GM23338 (cell line): ENCODE measurements at regions not wholly inside any gene's neighbourhood (a gene's known extent, or its start where the extent isn't known, plus 50 kb on each side); places are given as distances from the start of the nearest gene placed in this dataset.

Experiments
- ATAC-seq: fragments of 200-7000 bp; cut with Tn5 transposase; 3 replicates; pipeline ENCODE4 v1.9.1; 2020
- DNase-seq: peaks from one replicate; pipeline ENCODE4 v3.0.0-alpha.2; 2015; ENCODE audit warnings: low spot score
- H2AFZ ChIP-seq: fragments of 200-600 bp; sonication (generic); 2 replicates; pipeline ENCODE4 v1.8.0; 2016; ENCODE audit warnings: antibody characterized with exemption, mild to moderate bottlenecking, moderate library complexity
- H3F3A ChIP-seq: fragments of 200-600 bp; sonication (generic); replicated peaks from 2 replicates; pipeline ENCODE4 v1.8.0; 2017; ENCODE audit warnings: antibody characterized with exemption, mixed run types, low read depth
- H3K27ac ChIP-seq: fragments of 200-600 bp; sonication (generic); 2 replicates; pipeline ENCODE4 v1.6.1; 2016; ENCODE audit warnings: low read depth
- H3K27me3 ChIP-seq: fragments of 200-600 bp; sonication (generic); 2 replicates; pipeline ENCODE4 v1.8.0; 2016; ENCODE audit warnings: mild to moderate bottlenecking, mixed run types, moderate library complexity; ENCODE audit not compliant: insufficient read depth
- H3K36me3 ChIP-seq: fragments of 200-600 bp; sonication (generic); 2 replicates; pipeline ENCODE4 v1.8.0; 2016; ENCODE audit warnings: mild to moderate bottlenecking; ENCODE audit not compliant: insufficient read depth
- H3K4me1 ChIP-seq: fragments of 200-600 bp; sonication (generic); 2 replicates; pipeline ENCODE4 v1.8.0; 2016; ENCODE audit warnings: mild to moderate bottlenecking, moderate library complexity; ENCODE audit not compliant: insufficient read depth
- H3K4me2 ChIP-seq: fragments of 200-600 bp; sonication (generic); 2 replicates; pipeline ENCODE4 v1.7.1; 2017; ENCODE audit warnings: mixed run types
- H3K4me3 ChIP-seq: fragments of 200-600 bp; sonication (generic); 2 replicates; pipeline ENCODE4 v1.6.1; 2016; ENCODE audit warnings: mixed run types
- H3K79me2 ChIP-seq: fragments of 200-600 bp; sonication (generic); replicated peaks from 2 replicates; pipeline ENCODE4 v1.8.0; 2017; ENCODE audit warnings: mild to moderate bottlenecking; ENCODE audit not compliant: insufficient read depth
- H3K9me2 ChIP-seq: fragments of 200-600 bp; sonication (generic); 2 replicates; pipeline ENCODE4 v1.8.0; 2017; ENCODE audit not compliant: insufficient read depth
- H4K20me1 ChIP-seq: fragments of 200-600 bp; sonication (generic); replicated peaks from 2 replicates; pipeline ENCODE4 v1.8.0; 2017; ENCODE audit warnings: mild to moderate bottlenecking; ENCODE audit not compliant: insufficient read depth
- H3K27ac Mint-ChIP-seq: 2 replicates; pipeline ENCODE4 v1.8.0; 2020; ENCODE audit warnings: inconsistent platforms, mild to moderate bottlenecking, moderate library complexity, mixed read lengths
- H3K27me3 Mint-ChIP-seq: 3 replicates; pipeline ENCODE4 v1.8.0; 2022; ENCODE audit warnings: low read depth, mild to moderate bottlenecking, moderate library complexity, mixed read lengths, inconsistent platforms; ENCODE audit not compliant: insufficient read depth, poor library complexity
- H3K36me3 Mint-ChIP-seq: 3 replicates; pipeline ENCODE4 v1.8.0; 2021; ENCODE audit warnings: low read depth, mild to moderate bottlenecking, inconsistent platforms, moderate library complexity, mixed read lengths
- H3K4me1 Mint-ChIP-seq: 3 replicates; pipeline ENCODE4 v1.8.0; 2020; ENCODE audit warnings: mild to moderate bottlenecking, inconsistent platforms, mixed read lengths
- H3K4me3 Mint-ChIP-seq: 3 replicates; pipeline ENCODE4 v1.8.0; 2021; ENCODE audit warnings: moderate library complexity, mild to moderate bottlenecking, inconsistent platforms, mixed read lengths
- H3K9me3 Mint-ChIP-seq: 3 replicates; pipeline ENCODE4 v1.8.0; 2020; ENCODE audit warnings: moderate library complexity, mild to moderate bottlenecking, inconsistent platforms, mixed read lengths
- CREB1 ChIP-seq: fragments of 250-450 bp; sonication (Bioruptor Pico); IDR thresholded peaks from 2 replicates; pipeline ENCODE4 v1.5.0; 2020; ENCODE audit warnings: low read depth, mild to moderate bottlenecking, moderate library complexity
- CTCF ChIP-seq, 2 experiments: fragments of 200-600 bp in 1 of 2; sonication (generic) in 1 of 2; conservative IDR thresholded peaks; 2 replicates each; pipeline versions ENCODE4 v1.5.1 to v1.6.1; 2016 to 2017; ENCODE audit warnings: antibody characterized with exemption in 2 of 2, low read depth in 2 of 2, mild to moderate bottlenecking in 2 of 2, moderate library complexity in 1 of 2
- ETS1 ChIP-seq: IDR thresholded peaks from 2 replicates; pipeline ENCODE4 v1.6.1; 2016; ENCODE audit warnings: antibody characterized with exemption
- EZH2 ChIP-seq: fragments of 200-600 bp; sonication (generic); IDR thresholded peaks from one replicate; pipeline ENCODE4 v1.8.0; 2017; ENCODE audit warnings: antibody characterized with exemption, mild to moderate bottlenecking, low read depth; ENCODE audit not compliant: unreplicated experiment
- EZH2phosphoT487 ChIP-seq: fragments of 200-600 bp; sonication (generic); IDR thresholded peaks from one replicate; pipeline ENCODE4 v1.8.1; 2018; ENCODE audit warnings: antibody characterized with exemption; ENCODE audit not compliant: unreplicated experiment
- JUNB ChIP-seq: IDR thresholded peaks from one replicate; pipeline ENCODE4 v1.6.1; 2016; ENCODE audit warnings: antibody characterized with exemption; ENCODE audit not compliant: unreplicated experiment
- NANOG ChIP-seq: IDR thresholded peaks from 2 replicates; pipeline ENCODE4 v1.6.1; 2016; ENCODE audit warnings: antibody characterized with exemption, borderline replicate concordance
- POLR2AphosphoS5 ChIP-seq: IDR thresholded peaks from 2 replicates; pipeline ENCODE4 v1.6.1; 2016; ENCODE audit warnings: antibody characterized with exemption, low read depth
- REST ChIP-seq: IDR thresholded peaks from one replicate; pipeline ENCODE4 v1.6.1; 2018; ENCODE audit warnings: antibody characterized with exemption; ENCODE audit not compliant: unreplicated experiment
- STAT1 ChIP-seq: IDR thresholded peaks from one replicate; pipeline ENCODE4 v1.6.1; 2016; ENCODE audit warnings: antibody characterized with exemption; ENCODE audit not compliant: unreplicated experiment
- ZNF114 ChIP-seq: fragments of 250-450 bp; sonication (Bioruptor Pico); IDR thresholded peaks from 2 replicates; pipeline ENCODE4 v1.5.0; 2020; ENCODE audit warnings: mild to moderate bottlenecking, moderate library complexity
- ZNF331 ChIP-seq: fragments of 250-450 bp; sonication (Bioruptor Pico); IDR thresholded peaks from 2 replicates; pipeline ENCODE4 v1.5.0; 2020; ENCODE audit warnings: low read depth, mild to moderate bottlenecking, moderate library complexity
- ZNF462 ChIP-seq: fragments of 250-450 bp; sonication (Bioruptor Pico); IDR thresholded peaks from 2 replicates; pipeline ENCODE4 v1.5.0; 2020; ENCODE audit warnings: mild to moderate bottlenecking, moderate library complexity

- no peak for TF ChIP-seq EZH2
- TF ChIP-seq NANOG, result no peak
These were observed 120.3 kb upstream of the PRKG2 start (continued) for GRCh38 chr4:81335122-81335912.

GRCh38 chr4:81330018-81330417, 115.0 kb upstream of the PRKG2 start:
- DNase-seq (no peak), ATAC-seq (no peak)
- no peaks in the 10 kb centered on the region for H3K27me3 Mint-ChIP-seq
- 0 out of 3 replicates have a peak, but pooled peaks cover under 1% of the 10 kb centered on the region for H3K4me1 Mint-ChIP-seq
- Histone ChIP-seq H3K4me1 (no peaks in the 10 kb centered on the region; the same call in 1 of the 2 replicates), H3K9me2 (no peaks in the 10 kb centered on the region), H3K4me3 (no peak overlapping the region), H3F3A (no peaks in the 10 kb centered on the region), H4K20me1 (no peaks in the 10 kb centered on the region), H2AFZ (no peak overlapping the region), H3K79me2 (no peaks in the 10 kb centered on the region), H3K4me2 (no peak overlapping the region), H3K27ac (no peak overlapping the region), H3K27me3 (no peaks in the 10 kb centered on the region), H3K36me3 (no peaks in the 10 kb centered on the region)
- no peaks in the 10 kb centered on the region for H3K9me3 Mint-ChIP-seq
- no peak overlapping the region for H3K27ac Mint-ChIP-seq
- no peaks in the 10 kb centered on the region for H3K36me3 Mint-ChIP-seq
- H3K4me3 Mint-ChIP-seq, result no peak overlapping the region
- no peak for TF ChIP-seq CREB1
- no peak for TF ChIP-seq JUNB
- TF ChIP-seq NANOG, result no peak
- TF ChIP-seq POLR2AphosphoS5, result no peak
- no peak for TF ChIP-seq REST
- no peak for TF ChIP-seq STAT1
- no peak for TF ChIP-seq ZNF114 (CRISPR knock-in tag)
- no peak for TF ChIP-seq ZNF331 (CRISPR knock-in tag)
- no peak for TF ChIP-seq ZNF462 (CRISPR knock-in tag)
- TF ChIP-seq ETS1, result no peak
- TF ChIP-seq CTCF (conservative IDR thresholded peaks at IDR 0.05; ENCODE audit: low read depth in 2 of 2), result no peak
- TF ChIP-seq EZH2phosphoT487, result no peak
